ENCODE measurements at regions not wholly inside any gene's neighbourhood (a gene's known extent, or its start where the extent isn't known, plus 50 kb on each side); places are given as distances from the start of the nearest gene placed in this dataset.
"Not testable (repeated sequence)": the region's sequence is repeated elsewhere in the genome, so short reads cannot be mapped to it uniquely, and the experiment has no call there.

GRCh38 chr22:49699476-49699875 lies 128.2 kb downstream of the BRD1 start:
- intact Hi-C loops (cut with DNase I), result no loop called here
- no peak for DNase-seq

DNA sequence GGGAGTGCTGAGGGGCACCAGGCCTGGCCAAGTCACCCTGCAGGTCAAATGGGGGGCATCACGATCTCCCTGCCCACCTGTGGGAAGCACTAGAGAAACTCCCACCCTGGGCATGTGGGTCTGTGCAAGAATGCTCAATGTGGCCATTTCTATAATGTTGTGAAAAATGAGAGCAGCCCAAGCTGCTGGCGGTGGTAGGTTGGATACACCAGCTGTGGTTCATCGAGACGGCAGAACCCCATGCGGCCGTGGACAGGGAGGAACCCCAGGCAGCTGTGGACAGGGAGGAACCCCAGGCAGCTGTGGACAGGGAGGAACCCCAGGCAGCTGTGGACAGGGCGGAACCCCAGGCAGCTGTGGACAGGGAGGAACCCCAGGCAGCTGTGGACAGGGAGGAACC lies 129.1 kb downstream of the BRD1 start:
- DNase-seq; intact Hi-C loops (cut with DNase I): not testable (repeated sequence)

- intact Hi-C loops (cut with DNase I), result no loop called here
- DNase-seq, result no peak
Observed at GRCh38 chr22:49697047-49697446, 130.6 kb downstream of the BRD1 start.

GRCh38 chr22:49694462-49695260 lies 133.0 kb downstream of the BRD1 start:
- intact Hi-C loops (cut with DNase I), result no loop called here
- DNase-seq, result no peak

GRCh38 chr22:49693848-49694247 lies 133.8 kb downstream of the BRD1 start:
- intact Hi-C loops (cut with DNase I), result no loop called here
- no peak for DNase-seq

GRCh38 chr22:49693416-49693815 lies 134.3 kb downstream of the BRD1 start:
- DNase-seq, result no peak
- intact Hi-C loops (cut with DNase I), result no loop called here

- intact Hi-C loops (cut with DNase I), result no loop called here
- no peak for DNase-seq
Observed at GRCh38 chr22:49692499-49693225, 135.0 kb downstream of the BRD1 start.

GRCh38 chr22:49691256-49691655 lies 136.4 kb downstream of the BRD1 start:
- intact Hi-C loops (cut with DNase I), result no loop called here
- DNase-seq, result no peak

DNA sequence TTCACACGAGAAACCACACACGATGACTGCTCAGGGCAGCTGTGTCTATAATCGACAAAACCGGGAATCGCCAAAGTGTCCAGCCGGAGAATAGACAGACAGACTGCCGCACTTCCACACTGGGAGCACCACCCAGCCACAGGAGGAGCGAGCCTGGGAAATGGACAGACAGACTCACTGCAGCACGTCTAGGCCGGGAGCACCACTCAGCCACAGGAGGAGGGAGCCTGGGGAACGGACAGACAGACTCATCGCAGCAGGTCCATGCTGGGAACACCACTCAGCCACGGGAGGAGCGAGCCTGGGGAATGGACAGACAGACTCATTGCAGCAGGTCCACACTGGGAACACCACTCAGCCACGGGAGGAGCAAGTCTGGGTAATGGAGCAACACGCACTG lies 137.2 kb downstream of the BRD1 start:
- intact Hi-C loops (cut with DNase I), result no loop called here
- DNase-seq, result no peak

DNA sequence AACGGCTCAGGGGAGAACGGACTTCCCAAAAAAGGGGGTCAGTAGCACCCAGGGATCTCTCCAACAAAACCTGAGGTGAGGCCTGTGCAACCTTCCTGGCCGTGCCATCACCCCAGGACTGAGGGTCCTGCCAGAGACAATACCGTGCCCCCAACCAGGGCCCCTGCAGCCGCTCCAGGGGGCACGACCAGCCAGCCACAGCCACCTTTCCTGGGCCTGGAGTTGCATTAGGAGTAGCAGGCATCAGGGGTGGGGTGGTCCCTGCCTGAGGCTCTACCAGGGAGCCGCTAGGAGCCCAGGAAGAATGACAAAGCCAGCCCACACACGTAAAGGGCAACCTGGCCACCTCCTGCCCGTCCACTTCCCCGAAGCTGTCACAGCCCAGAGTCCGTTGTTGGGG lies 137.8 kb downstream of the BRD1 start:
- no peak for DNase-seq
- intact Hi-C loops (cut with DNase I), result no loop called here

GRCh38 chr22:49689255-49689770 lies 138.4 kb downstream of the BRD1 start:
- intact Hi-C loops (cut with DNase I), result no loop called here
- DNase-seq, result peak in 1 of 10 donors; percentile 55

DNA sequence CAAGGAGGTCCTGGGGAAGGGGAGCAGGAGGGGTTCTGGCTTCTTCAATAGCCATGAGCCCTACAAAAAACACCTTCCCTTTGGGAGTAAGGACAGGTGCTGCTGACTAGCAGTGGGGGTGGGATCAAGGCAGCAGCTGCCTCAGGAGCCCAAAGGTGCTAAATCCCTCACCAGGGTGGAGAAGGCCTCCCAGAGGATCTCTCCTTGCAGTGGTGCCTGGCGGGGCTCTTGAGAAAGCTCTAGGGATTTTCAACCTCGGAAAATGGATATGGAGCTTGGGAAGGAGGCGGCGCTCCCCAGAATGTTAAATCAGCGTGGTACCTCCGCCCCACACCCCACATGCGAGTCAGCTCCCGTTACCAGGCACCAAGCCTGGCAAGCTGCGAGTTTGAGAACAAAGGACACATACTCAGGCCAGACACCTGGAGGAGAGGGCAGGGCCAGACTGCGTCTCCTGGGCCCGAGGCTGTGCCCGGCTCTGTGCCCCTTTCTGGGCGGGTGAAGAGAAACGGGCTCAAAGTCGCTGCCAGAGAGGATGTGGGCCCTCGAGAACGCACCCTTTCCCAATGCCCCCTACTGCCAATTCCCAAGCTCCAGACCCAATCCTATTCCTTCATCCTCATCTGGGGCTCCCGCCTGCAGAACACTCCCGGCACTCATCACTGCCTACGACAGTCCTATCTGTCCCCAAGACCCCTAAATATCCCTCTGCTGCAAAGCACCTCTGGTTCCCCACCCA lies 139.0 kb downstream of the BRD1 start:
- intact Hi-C loops (cut with DNase I), result no loop called here
- no peak for DNase-seq

GRCh38 chr22:49687786-49688515 lies 139.7 kb downstream of the BRD1 start:
- intact Hi-C loops (cut with DNase I), result no loop called here
- no peak for DNase-seq

DNA sequence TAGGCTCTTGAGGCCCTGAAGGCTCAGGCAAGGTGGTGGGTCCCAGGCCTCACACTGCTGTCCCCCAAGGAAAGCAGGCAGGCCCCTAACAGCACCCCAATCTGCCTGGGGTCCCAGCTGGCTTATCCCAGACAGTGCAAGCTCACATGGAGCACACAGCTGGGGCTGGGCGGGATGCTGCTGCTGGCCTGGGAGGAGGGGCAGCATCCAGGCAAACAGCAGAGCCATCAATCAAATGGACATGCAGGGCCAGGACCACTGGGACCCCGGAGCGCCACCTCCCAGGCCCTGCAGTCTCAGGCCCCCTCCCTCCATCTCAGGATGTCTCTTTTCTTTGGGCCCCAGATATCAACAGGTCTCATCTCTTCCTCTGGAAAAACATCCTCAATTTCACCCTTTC lies 140.3 kb downstream of the BRD1 start:
- intact Hi-C loops (cut with DNase I), result no loop called here
- no peak for DNase-seq

- intact Hi-C loops (cut with DNase I), result no loop called here
- peak in 1 of 10 donors; percentile 63 for DNase-seq
Observed at GRCh38 chr22:49686495-49687219, 141.0 kb downstream of the BRD1 start.

GRCh38 chr22:49685686-49686085 lies 142.0 kb downstream of the BRD1 start:
- intact Hi-C loops (cut with DNase I), result no loop called here
- DNase-seq, result peak in 1 of 10 donors; percentile 75

DNA sequence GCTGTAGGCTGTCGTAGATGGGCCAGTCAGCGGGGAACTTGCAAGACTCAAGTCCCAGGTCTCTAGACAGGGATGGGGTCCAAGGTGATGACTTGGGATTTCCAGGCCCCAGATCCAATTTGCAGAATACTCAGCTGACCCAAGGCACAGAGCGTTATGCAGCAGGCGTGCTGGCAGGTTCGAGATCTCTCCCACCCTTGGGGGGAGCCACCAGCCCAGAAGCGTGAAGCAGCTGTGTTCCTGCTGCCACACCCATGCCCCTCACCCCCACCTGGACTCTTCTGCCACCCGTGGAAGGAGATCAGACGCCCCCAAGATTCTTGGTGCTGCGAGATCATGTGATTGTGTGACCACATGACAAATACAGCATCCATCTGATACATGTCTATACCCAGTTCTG lies 142.6 kb downstream of the BRD1 start:
- intact Hi-C loops (cut with DNase I), result no loop called here
- DNase-seq, result peak in 1 of 10 donors; percentile 68

DNA sequence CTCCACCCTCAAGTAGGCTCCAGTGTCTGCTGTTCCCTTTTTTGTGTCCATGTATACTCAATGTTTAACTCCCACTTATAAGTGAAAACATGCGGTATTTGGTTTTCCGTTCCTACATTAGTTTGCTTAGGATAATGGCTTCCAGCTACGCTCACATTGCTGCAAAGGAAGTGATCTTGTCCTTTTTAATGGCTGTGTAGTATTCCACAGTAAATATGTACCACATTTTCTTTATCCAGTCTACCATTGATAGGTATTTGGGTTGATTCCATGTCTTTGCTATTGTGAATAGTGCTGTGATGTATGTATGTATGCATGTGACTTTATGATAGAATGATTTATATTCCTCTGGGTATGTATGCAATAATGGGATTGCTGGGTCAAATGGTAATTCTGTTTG lies 144.6 kb downstream of the BRD1 start:
- intact Hi-C loops (cut with DNase I), result no loop called here
- no peak for DNase-seq

DNA sequence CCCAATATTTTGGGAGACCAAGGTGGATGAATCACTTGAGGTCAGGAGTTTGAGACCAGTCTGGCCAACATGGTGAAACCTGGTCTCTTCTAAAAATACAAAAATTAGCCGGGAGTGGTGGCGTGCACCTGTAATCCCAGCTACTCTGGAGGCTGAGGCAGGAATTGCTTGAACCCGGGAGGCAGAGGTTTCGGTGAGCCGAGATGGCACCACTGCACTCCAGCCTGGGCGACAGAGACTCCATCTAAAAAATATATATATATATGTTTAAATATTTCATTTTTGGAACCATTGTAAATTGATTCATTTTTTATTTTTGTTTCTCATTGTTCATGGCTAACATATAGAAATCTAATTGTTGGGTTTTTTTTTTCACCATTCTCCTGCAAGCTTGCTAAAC lies 146.9 kb downstream of the BRD1 start:
- intact Hi-C loops (cut with DNase I), result not testable (repeated sequence)

GRCh38 chr22:49678842-49679170 lies 148.9 kb downstream of the BRD1 start:
- intact Hi-C loops (cut with DNase I), result no loop called here
- peak in 1 of 10 donors; percentile 70 for DNase-seq

More for the DNA sequence above, 146.9 kb downstream of the BRD1 start:
- DNase-seq, result peak in 1 of 10 donors; percentile 51

Data from posterior cingulate gyrus (tissue), 11 donors.